OCI-LY3 (cell line): ENCODE measurements at regions not wholly inside any gene's neighbourhood (a gene's known extent, or its start where the extent isn't known, plus 50 kb on each side); places are given as distances from the start of the nearest gene placed in this dataset.

ENCODE experiments used
- EZH2phosphoT487 ChIP-seq: fragments of 200-600 bp; shearing (Covaris generic); IDR thresholded peaks from 2 replicates; pipeline ENCODE4 v1.6.1; 2018; ENCODE audit warnings: antibody characterized with exemption, mixed run types, low read depth
- TF ChIP-seq, protein P1 (sequence below): fragments of 200-600, 300-600 bp; sonication (generic); IDR thresholded peaks from 2 replicates; pipeline ENCODE4 v1.5.1; 2014; ENCODE audit warnings: antibody characterized with exemption, low read length, low read depth

DNA sequence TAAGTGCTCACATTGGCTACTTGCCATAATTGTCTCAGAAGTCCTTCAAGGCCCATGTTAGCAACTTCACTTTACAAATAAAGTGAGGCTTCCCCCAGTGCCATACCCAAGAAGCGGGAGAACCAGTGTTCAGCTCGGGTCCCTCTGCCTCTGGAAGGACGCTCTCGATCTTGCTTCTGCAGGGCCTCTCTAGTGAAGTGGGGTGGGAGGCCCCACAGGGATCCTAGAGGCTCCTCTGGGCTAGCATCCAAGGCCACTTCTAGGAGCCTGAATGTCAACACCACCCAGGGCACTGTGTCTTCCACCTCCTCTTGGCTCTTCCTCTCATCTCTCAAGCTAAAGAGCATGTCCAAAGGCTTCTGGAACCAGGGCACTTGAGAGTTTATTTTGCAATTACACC, 282.5 kb downstream of the GADD45G start:
- TF ChIP-seq, protein P1, sequence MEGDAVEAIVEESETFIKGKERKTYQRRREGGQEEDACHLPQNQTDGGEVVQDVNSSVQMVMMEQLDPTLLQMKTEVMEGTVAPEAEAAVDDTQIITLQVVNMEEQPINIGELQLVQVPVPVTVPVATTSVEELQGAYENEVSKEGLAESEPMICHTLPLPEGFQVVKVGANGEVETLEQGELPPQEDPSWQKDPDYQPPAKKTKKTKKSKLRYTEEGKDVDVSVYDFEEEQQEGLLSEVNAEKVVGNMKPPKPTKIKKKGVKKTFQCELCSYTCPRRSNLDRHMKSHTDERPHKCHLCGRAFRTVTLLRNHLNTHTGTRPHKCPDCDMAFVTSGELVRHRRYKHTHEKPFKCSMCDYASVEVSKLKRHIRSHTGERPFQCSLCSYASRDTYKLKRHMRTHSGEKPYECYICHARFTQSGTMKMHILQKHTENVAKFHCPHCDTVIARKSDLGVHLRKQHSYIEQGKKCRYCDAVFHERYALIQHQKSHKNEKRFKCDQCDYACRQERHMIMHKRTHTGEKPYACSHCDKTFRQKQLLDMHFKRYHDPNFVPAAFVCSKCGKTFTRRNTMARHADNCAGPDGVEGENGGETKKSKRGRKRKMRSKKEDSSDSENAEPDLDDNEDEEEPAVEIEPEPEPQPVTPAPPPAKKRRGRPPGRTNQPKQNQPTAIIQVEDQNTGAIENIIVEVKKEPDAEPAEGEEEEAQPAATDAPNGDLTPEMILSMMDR = no peak
- no peak for TF ChIP-seq EZH2phosphoT487
